Ishikawa (cell line): ENCODE measurements at regions not wholly inside any gene's neighbourhood (a gene's known extent, or its start where the extent isn't known, plus 50 kb on each side); places are given as distances from the start of the nearest gene placed in this dataset.

ENCODE experiments used
- CEBPB ChIP-seq: IDR thresholded peaks from 2 replicates; pipeline ENCODE4 v1.6.1; 2012
- CREB1 ChIP-seq: IDR thresholded peaks from 2 replicates; pipeline ENCODE4 v1.6.1; 2012; ENCODE audit warnings: low read depth
- EGR1 ChIP-seq: IDR thresholded peaks from 2 replicates; pipeline ENCODE4 v1.6.1; 2012
- EP300 ChIP-seq: IDR thresholded peaks from 2 replicates; pipeline ENCODE4 v1.6.1; 2012; ENCODE audit warnings: borderline replicate concordance
- FOXM1 ChIP-seq: IDR thresholded peaks from 2 replicates; pipeline ENCODE4 v1.6.1; 2012; ENCODE audit warnings: low read depth, borderline replicate concordance
- MAX ChIP-seq: IDR thresholded peaks from 2 replicates; pipeline ENCODE4 v1.6.1; 2012
- NFIC ChIP-seq: IDR thresholded peaks from 2 replicates; pipeline ENCODE4 v1.6.1; 2012
- RAD21 ChIP-seq: IDR thresholded peaks from 2 replicates; pipeline ENCODE4 v1.6.1; 2012; ENCODE audit warnings: low read depth
- REST ChIP-seq: IDR thresholded peaks from 2 replicates; pipeline ENCODE4 v1.6.1; 2012; ENCODE audit warnings: low read depth, mild to moderate bottlenecking
- TAF1 ChIP-seq: IDR thresholded peaks from 2 replicates; pipeline ENCODE4 v1.6.1; 2012; ENCODE audit warnings: low read depth, mild to moderate bottlenecking
- TCF12 ChIP-seq: IDR thresholded peaks from 2 replicates; pipeline ENCODE4 v1.6.1; 2012; ENCODE audit warnings: low read depth
- TEAD4 ChIP-seq: IDR thresholded peaks from 2 replicates; pipeline ENCODE4 v1.6.1; 2012
- USF1 ChIP-seq: IDR thresholded peaks from 2 replicates; pipeline ENCODE4 v1.6.1; 2012
- YY1 ChIP-seq: IDR thresholded peaks from 2 replicates; pipeline ENCODE4 v1.6.1; 2012; ENCODE audit warnings: low read depth
- ZBTB7A ChIP-seq: IDR thresholded peaks from 2 replicates; pipeline ENCODE4 v1.6.1; 2012; ENCODE audit warnings: low read depth

GRCh38 chr2:67716895-67717396, 319.8 kb downstream of the ETAA1 start:
- TF ChIP-seq TCF12, result no peak
- no peak for TF ChIP-seq ZBTB7A
- no peak for TF ChIP-seq EGR1
- no peak for TF ChIP-seq CREB1
- TF ChIP-seq NFIC, result no peak
- TF ChIP-seq FOXM1, result no peak
- no peak for TF ChIP-seq USF1
- no peak for TF ChIP-seq MAX
- TF ChIP-seq TAF1, result no peak
- TF ChIP-seq YY1, result no peak
- no peak for TF ChIP-seq EP300
- TF ChIP-seq RAD21, result no peak
- no peak for TF ChIP-seq TEAD4
- no peak for TF ChIP-seq CEBPB
- TF ChIP-seq REST, result no peak

- TF ChIP-seq TAF1 (no peak), RAD21 (no peak), NFIC (no peak), REST (no peak), ZBTB7A (no peak)
These were observed 320.6 kb downstream of the ETAA1 start for GRCh38 chr2:67717692-67718091.

- TF ChIP-seq TAF1, result no peak
- TF ChIP-seq CREB1, result no peak
- no peak for TF ChIP-seq EP300
These were observed 322.2 kb downstream of the ETAA1 start for GRCh38 chr2:67719351-67719750.

GRCh38 chr2:67721516-67721915, 324.4 kb downstream of the ETAA1 start:
- TF ChIP-seq USF1 (no peak), TAF1 (no peak), RAD21 (no peak)

GRCh38 chr2:67724261-67724660, 327.1 kb downstream of the ETAA1 start:
- TF ChIP-seq NFIC (no peak), CREB1 (no peak), EP300 (no peak), MAX (no peak), TCF12 (no peak), YY1 (no peak), TAF1 (no peak), RAD21 (no peak), USF1 (no peak), EGR1 (no peak), ZBTB7A (no peak), TEAD4 (no peak), CEBPB (no peak), FOXM1 (no peak), REST (no peak)
